ENCODE measurements at regions not wholly inside any gene's neighbourhood (a gene's known extent, or its start where the extent isn't known, plus 50 kb on each side); places are given as distances from the start of the nearest gene placed in this dataset.
"Not testable (repeated sequence)": the region's sequence is repeated elsewhere in the genome, so short reads cannot be mapped to it uniquely, and the experiment has no call there.

DNA sequence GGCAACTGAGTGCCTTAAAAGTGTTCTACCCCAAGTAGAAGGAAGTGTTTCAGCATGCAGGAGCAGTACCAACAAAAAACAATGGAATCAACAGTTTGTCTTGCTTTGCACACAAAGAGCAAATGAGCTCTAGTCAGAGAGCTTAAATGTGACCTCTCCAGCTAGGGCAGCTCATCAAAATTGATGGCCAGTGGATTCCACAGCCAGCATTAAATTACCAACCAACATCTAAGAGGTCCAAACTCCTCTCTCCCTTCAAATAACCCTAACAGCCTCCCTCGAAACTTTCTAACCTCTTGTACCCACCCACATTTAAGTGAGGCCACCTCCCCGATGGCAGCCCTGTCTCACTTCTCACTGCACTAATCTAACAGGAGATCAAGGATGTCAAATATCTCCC is 219.9 kb downstream of the CHIC2 start:
- no peak overlapping the region for H3K4me3 ChIP-seq (ENCODE audit: low read depth, low read length)
- no peaks in the 10 kb centered on the region for H3K27me3 ChIP-seq (replicated peaks)
- TF ChIP-seq, protein P1, sequence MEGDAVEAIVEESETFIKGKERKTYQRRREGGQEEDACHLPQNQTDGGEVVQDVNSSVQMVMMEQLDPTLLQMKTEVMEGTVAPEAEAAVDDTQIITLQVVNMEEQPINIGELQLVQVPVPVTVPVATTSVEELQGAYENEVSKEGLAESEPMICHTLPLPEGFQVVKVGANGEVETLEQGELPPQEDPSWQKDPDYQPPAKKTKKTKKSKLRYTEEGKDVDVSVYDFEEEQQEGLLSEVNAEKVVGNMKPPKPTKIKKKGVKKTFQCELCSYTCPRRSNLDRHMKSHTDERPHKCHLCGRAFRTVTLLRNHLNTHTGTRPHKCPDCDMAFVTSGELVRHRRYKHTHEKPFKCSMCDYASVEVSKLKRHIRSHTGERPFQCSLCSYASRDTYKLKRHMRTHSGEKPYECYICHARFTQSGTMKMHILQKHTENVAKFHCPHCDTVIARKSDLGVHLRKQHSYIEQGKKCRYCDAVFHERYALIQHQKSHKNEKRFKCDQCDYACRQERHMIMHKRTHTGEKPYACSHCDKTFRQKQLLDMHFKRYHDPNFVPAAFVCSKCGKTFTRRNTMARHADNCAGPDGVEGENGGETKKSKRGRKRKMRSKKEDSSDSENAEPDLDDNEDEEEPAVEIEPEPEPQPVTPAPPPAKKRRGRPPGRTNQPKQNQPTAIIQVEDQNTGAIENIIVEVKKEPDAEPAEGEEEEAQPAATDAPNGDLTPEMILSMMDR (IDR thresholded peaks at IDR 0.05; ENCODE audit: low read depth, low read length, missing control alignments) = no peak
- in situ Hi-C loops (cut with HindIII; ENCODE audit: low pct_ligation_motif_present, low sequenced_read_pairs) = no loop called here
- no peak overlapping the region for H3K27ac ChIP-seq
- no peak for DNase-seq
- no peaks in the 10 kb centered on the region for H3K36me3 ChIP-seq (replicated peaks)

DNA sequence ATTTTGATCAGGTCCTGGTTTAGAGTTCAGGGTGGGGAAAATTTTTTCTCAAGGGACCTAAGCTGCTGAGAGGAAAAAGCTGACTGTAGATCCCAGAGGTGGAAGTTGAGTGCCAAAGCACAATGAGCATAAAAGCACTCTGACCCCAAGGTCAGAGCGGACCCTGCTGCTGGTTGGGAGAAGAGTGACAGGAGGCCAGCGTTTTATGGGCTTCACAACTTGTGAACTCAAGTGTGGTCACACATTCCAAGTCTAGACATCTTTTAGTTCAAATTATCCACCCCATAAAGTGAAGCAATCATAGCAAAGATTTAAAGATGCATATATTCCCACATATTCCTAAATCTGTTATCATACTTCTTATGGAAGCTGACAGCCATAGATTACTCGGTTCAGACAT is 220.3 kb downstream of the CHIC2 start:
- Histone ChIP-seq H3K4me3 (ENCODE audit: low read depth, low read length) (no peak overlapping the region), H3K27me3 (replicated peaks) (no peaks in the 10 kb centered on the region), H3K36me3 (replicated peaks) (no peaks in the 10 kb centered on the region), H3K27ac (no peak overlapping the region)
- in situ Hi-C loops (cut with HindIII; ENCODE audit: low pct_ligation_motif_present, low sequenced_read_pairs) = no loop called here
- TF ChIP-seq, protein P1 (IDR thresholded peaks at IDR 0.05; ENCODE audit: low read depth, low read length, missing control alignments) = no peak
- no peak for DNase-seq

DNA sequence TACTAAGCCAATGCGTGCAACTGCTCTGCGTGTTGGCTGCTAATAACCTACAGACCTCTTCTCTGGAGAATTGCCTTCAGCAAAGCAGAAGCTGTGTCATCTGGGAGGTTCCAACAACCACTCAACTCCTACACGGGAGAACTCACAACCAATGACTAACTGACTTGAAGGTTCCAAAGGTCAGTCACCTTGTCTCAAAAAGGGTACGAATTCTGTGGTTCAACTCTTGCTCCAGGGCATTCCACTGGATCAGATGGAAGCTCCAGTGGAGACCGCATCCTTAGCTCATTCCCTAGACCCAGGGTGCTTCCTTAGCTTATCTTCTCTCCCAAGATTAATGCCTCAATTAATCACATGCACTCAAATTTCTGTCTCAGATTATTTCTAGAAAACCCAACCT is 222.7 kb downstream of the CHIC2 start:
- DNase-seq = no peak
- TF ChIP-seq, protein P1 (IDR thresholded peaks at IDR 0.05; ENCODE audit: low read depth, low read length, missing control alignments) = no peak
- no peaks in the 10 kb centered on the region for H3K36me3 ChIP-seq (replicated peaks)
- no peak overlapping the region for H3K4me3 ChIP-seq (ENCODE audit: low read depth, low read length)
- in situ Hi-C loops (cut with HindIII; ENCODE audit: low pct_ligation_motif_present, low sequenced_read_pairs) = no loop called here
- H3K27me3 ChIP-seq (replicated peaks) = no peaks in the 10 kb centered on the region
- no peak overlapping the region for H3K27ac ChIP-seq

DNA sequence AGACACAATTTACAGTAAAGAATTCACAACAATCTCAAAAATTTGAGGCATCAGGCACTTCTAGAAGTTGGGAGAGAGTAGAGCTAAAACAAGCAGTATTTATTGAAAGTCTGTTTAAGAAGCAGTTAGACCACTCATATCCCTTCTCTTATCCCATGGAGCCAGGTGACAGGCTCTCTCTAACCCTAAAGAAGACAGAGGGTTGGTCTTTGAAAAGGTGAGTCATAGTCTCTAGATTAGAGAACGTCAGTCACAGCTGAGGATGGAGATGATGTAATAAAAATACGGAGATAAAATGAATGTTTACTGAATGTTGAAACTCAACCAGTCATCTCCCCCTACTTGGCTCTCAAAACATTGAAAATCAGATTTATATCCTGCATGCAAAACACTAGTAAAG is 223.8 kb downstream of the CHIC2 start:
- Histone ChIP-seq H3K27ac (no peak overlapping the region), H3K4me3 (ENCODE audit: low read depth, low read length) (no peak overlapping the region), H3K27me3 (replicated peaks) (no peaks in the 10 kb centered on the region), H3K36me3 (replicated peaks) (no peaks in the 10 kb centered on the region)
- TF ChIP-seq, protein P1 (IDR thresholded peaks at IDR 0.05; ENCODE audit: low read depth, low read length, missing control alignments) = no peak
- in situ Hi-C loops (cut with HindIII; ENCODE audit: low pct_ligation_motif_present, low sequenced_read_pairs) = no loop called here
- DNase-seq = peak; percentile 52

DNA sequence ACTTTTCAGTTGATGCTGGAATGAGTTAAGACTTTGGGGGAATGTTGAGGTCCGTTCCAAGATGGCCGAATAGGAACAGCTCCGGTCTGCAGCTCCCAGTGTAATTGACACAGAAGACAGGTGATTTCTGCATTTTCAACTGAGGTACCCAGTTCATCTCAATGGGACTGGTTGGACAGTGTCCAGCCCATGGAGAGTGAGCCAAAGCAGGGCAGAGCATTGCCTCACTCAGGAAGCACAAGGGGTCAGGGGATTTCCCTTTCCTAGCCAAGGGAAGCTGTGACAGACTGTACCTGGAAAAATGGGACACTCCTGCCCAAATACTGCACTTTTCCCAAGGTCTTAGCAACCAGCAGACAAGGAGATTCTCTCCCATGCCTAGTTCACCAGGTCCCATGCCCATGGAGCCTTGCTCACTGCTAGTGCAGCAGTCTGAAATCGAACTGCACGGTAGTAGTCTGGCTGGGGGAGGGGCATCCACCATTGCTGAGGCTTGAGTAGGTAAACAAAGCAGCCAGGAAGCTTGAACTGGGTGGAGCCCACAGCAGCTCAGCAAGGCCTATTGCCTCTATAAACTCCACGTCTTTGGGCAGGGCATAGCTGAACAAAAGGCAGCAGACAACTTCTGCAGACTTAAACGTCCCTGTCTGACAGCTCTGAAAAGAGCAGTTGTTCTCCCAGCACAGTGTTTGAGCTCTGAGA is 231.0 kb downstream of the CHIC2 start:
- H3K4me3 ChIP-seq (ENCODE audit: low read depth, low read length); DNase-seq; in situ Hi-C loops (cut with HindIII; ENCODE audit: low pct_ligation_motif_present, low sequenced_read_pairs); H3K27me3 ChIP-seq (replicated peaks); H3K27ac ChIP-seq; H3K36me3 ChIP-seq (replicated peaks): not testable (repeated sequence)

DNA sequence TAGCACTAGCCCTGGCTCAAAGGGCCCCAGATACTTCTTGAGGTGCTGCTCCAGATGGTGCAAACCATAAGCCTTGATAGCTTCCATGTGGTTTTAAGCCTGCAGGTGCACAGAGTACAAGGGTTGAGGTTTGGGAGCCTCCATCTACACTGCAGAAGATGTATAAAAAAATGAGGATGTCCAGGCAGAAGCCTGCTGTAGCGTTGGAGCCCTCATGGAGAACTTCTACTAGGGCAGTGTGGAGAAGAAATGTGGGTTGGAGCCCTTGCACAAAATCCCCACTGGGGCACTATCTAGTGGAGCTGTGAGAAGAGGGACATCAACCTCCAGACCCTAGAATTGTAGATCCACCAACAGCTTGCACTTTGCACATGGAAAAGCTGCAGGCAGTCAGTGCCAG is 231.9 kb downstream of the CHIC2 start:
- Histone ChIP-seq H3K4me3 (ENCODE audit: low read depth, low read length) (no peak overlapping the region), H3K36me3 (replicated peaks) (no peaks in the 10 kb centered on the region), H3K27ac (no peak overlapping the region), H3K27me3 (replicated peaks) (no peaks in the 10 kb centered on the region)
- no peak for DNase-seq
- in situ Hi-C loops (cut with HindIII; ENCODE audit: low pct_ligation_motif_present, low sequenced_read_pairs) = no loop called here
- TF ChIP-seq, protein P1 (IDR thresholded peaks at IDR 0.05; ENCODE audit: low read depth, low read length, missing control alignments) = no peak

All from brain microvascular endothelial cell (primary cell).